ENCODE measurements at regions not wholly inside any gene's neighbourhood (a gene's known extent, or its start where the extent isn't known, plus 50 kb on each side); places are given as distances from the start of the nearest gene placed in this dataset.
"Not testable (repeated sequence)": the region's sequence is repeated elsewhere in the genome, so short reads cannot be mapped to it uniquely, and the experiment has no call there.

GRCh38 chr9:85805134-85806005, 63.6 kb upstream of the AGTPBP1 start:
- TF ChIP-seq CTCF (conservative IDR thresholded peaks at IDR 0.05; ENCODE audit: low read depth, low read length); EZH2 (IDR thresholded peaks at IDR 0.05; ENCODE audit: borderline replicate concordance, low read depth, low read length, poor library complexity, severe bottlenecking): not testable (repeated sequence)
